Gastroesophageal sphincter (tissue), 4 donors: ENCODE measurements at regions not wholly inside any gene's neighbourhood (a gene's known extent, or its start where the extent isn't known, plus 50 kb on each side); places are given as distances from the start of the nearest gene placed in this dataset.

Experiments
- ATAC-seq: fragments of 150-250 bp; one replicate; pipeline ENCODE4 v1.9.1; 2016; ENCODE audit warnings: mild to moderate bottlenecking, moderate library complexity
- H3K27ac ChIP-seq, 4 donors: fragments of 200-600 bp; sonication (generic) in 3 of 4; 1 replicate in 3 of 4; 2 replicates in 1 of 4; pipeline ENCODE4 v1.5.1; 2016 to 2019
- H3K27me3 ChIP-seq: fragments of 200-600 bp; sonication (generic); one replicate; pipeline ENCODE4 v1.5.1; 2019
- H3K36me3 ChIP-seq, 2 donors: fragments of 200-600 bp; sonication (generic); one replicate each; pipeline ENCODE4 v1.5.1; 2019; ENCODE audit warnings: control low read depth in 1 of 2
- H3K4me1 ChIP-seq, 3 donors: fragments of 200-600 bp; sonication (generic); 1 replicate in 2 of 3; 2 replicates in 1 of 3; pipeline ENCODE4 v1.5.1; 2016 to 2019; ENCODE audit warnings: control low read depth in 2 of 3
- H3K4me3 ChIP-seq, 2 donors: fragments of 200-600 bp; sonication (generic); one replicate each; pipeline ENCODE4 v1.5.1; 2019; ENCODE audit warnings: mild to moderate bottlenecking in 1 of 2, moderate library complexity in 1 of 2
- H3K9me3 ChIP-seq, 3 donors: fragments of 200-600 bp; sonication (generic); one replicate each; pipeline ENCODE4 v1.5.1; 2017 to 2019; ENCODE audit warnings: control low read depth in 2 of 3
- EP300 ChIP-seq: sonication (generic); formaldehyde crosslinking; IDR thresholded peaks from one replicate; pipeline ENCODE4 v1.6.1; 2017; ENCODE audit warnings: antibody characterized with exemption, mild to moderate bottlenecking
- POLR2A ChIP-seq, 2 donors: fragments of 450-650 bp; IDR thresholded peaks; one replicate each; pipeline ENCODE4 v1.6.1; 2017; ENCODE audit warnings: antibody characterized with exemption in 2 of 2, mild to moderate bottlenecking in 2 of 2, moderate library complexity in 1 of 2
- POLR2AphosphoS5 ChIP-seq: sonication (generic); formaldehyde crosslinking; IDR thresholded peaks from one replicate; pipeline ENCODE4 v1.6.1; 2017; ENCODE audit warnings: antibody characterized with exemption
- WGBS, 2 donors: methylation state at CpG; one replicate each; pipeline ENCODE4 v1.1.5; 2018; ENCODE audit warnings: low coverage in 1 of 2; 5-methylcytosine and 5-hydroxymethylcytosine counted together
- TF ChIP-seq, protein P1 (sequence below), 4 experiments: fragments of 200-600 bp in 2 of 4; fragments of 450-650 bp in 2 of 4; sonication (generic) in 1 of 4; IDR thresholded peaks; one replicate each; pipeline ENCODE4 v1.5.1; 2017 to 2019; ENCODE audit warnings: antibody characterized with exemption in 4 of 4, mild to moderate bottlenecking in 2 of 4, moderate library complexity in 2 of 4

DNA sequence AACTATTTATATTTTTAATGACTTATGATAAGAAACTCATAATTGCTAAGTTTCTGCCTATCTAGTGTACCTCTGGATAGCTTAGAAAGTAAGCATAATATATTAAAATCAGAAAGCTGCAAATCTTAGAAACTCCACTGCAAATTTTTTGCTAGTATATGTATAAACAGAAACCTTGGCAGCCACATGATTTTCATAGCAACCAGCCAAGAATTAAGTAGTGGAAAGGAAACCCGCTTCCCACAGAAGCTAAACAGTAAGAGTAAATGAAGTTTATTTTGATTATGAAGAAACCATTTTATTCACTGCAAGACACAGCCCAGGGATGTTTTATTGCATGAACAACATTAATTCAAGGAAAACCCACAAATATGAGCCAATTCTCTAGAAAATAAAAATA lies 872.5 kb upstream of the ADGRL3 start:
- ATAC-seq: no peak
- no peak for TF ChIP-seq POLR2A (IDR thresholded peaks at IDR 0.05)
- TF ChIP-seq, protein P1, sequence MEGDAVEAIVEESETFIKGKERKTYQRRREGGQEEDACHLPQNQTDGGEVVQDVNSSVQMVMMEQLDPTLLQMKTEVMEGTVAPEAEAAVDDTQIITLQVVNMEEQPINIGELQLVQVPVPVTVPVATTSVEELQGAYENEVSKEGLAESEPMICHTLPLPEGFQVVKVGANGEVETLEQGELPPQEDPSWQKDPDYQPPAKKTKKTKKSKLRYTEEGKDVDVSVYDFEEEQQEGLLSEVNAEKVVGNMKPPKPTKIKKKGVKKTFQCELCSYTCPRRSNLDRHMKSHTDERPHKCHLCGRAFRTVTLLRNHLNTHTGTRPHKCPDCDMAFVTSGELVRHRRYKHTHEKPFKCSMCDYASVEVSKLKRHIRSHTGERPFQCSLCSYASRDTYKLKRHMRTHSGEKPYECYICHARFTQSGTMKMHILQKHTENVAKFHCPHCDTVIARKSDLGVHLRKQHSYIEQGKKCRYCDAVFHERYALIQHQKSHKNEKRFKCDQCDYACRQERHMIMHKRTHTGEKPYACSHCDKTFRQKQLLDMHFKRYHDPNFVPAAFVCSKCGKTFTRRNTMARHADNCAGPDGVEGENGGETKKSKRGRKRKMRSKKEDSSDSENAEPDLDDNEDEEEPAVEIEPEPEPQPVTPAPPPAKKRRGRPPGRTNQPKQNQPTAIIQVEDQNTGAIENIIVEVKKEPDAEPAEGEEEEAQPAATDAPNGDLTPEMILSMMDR (IDR thresholded peaks at IDR 0.05): no peak
- TF ChIP-seq POLR2AphosphoS5: no peak
- no peak for TF ChIP-seq EP300
- Histone ChIP-seq H3K9me3 (no peaks in the 10 kb centered on the region), H3K27ac (no peak overlapping the region), H3K4me3 (no peak overlapping the region), H3K4me1 (peaks cover 0 to 9% (median 0%) of the 10 kb centered on the region in 3 donors), H3K27me3 (no peaks in the 10 kb centered on the region), H3K36me3 (no peaks in the 10 kb centered on the region)
- WGBS, 2 donors: 8 to 11% methylated on average over 1 of the region's 1 CpG

DNA sequence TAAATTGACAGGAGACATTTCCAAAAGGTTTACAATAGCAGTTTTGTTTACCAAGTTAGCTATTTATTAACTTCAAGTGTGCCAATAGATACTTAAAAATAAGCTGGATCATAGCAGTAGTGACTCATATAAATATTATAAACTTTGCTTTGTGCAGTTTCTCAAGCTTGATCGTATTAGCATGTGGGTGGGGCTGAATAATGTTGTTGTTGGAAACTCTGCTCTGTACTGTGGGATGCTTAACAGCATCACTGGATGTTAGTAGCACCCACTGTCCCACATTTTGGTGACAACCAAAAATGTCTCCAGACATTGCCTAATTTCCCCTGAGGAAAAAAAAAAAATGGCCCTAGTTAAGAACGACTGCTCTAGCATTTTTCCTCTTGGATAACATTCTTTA lies 855.2 kb upstream of the ADGRL3 start:
- 36 to 50% methylated on average over 2 of the region's 2 CpGs for WGBS, 2 donors
- no peaks in the 10 kb centered on the region for H3K9me3 ChIP-seq
- H3K36me3 ChIP-seq: no peaks in the 10 kb centered on the region
- no peaks in the 10 kb centered on the region for H3K4me1 ChIP-seq
- no peaks in the 10 kb centered on the region for H3K27me3 ChIP-seq
- no peak overlapping the region for H3K4me3 ChIP-seq
- TF ChIP-seq POLR2AphosphoS5 (no peak), POLR2A (IDR thresholded peaks at IDR 0.05) (no peak), EP300 (no peak)
- TF ChIP-seq, protein P1 (IDR thresholded peaks at IDR 0.05): no peak
- H3K27ac ChIP-seq: no peak overlapping the region
- ATAC-seq: no peak

DNA sequence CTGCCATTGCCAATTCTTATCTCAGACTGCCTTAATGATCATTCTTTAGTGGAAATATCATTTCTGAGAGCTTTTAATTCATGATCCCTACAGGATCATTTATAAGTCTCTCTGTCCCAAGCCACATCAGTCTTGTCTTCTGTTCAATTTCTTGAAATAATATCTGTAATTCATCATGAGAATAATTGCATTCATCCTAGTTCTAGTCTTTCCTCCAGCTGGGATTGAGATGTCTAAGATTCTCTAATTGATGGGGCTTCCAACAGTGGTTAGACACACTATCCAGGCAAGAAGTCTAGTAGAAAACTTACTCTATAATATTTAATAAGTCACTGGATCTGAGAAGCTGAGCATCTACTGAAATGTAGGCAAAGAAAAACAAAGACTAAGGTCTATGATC lies 854.7 kb upstream of the ADGRL3 start:
- no peak for TF ChIP-seq EP300
- TF ChIP-seq, protein P1 (IDR thresholded peaks at IDR 0.05): no peak
- no peak for TF ChIP-seq POLR2AphosphoS5
- H3K27me3 ChIP-seq: no peaks in the 10 kb centered on the region
- ATAC-seq: no peak
- no peak overlapping the region for H3K4me3 ChIP-seq
- no peaks in the 10 kb centered on the region for H3K4me1 ChIP-seq
- H3K9me3 ChIP-seq: no peaks in the 10 kb centered on the region
- no peaks in the 10 kb centered on the region for H3K36me3 ChIP-seq
- H3K27ac ChIP-seq: no peak overlapping the region

DNA sequence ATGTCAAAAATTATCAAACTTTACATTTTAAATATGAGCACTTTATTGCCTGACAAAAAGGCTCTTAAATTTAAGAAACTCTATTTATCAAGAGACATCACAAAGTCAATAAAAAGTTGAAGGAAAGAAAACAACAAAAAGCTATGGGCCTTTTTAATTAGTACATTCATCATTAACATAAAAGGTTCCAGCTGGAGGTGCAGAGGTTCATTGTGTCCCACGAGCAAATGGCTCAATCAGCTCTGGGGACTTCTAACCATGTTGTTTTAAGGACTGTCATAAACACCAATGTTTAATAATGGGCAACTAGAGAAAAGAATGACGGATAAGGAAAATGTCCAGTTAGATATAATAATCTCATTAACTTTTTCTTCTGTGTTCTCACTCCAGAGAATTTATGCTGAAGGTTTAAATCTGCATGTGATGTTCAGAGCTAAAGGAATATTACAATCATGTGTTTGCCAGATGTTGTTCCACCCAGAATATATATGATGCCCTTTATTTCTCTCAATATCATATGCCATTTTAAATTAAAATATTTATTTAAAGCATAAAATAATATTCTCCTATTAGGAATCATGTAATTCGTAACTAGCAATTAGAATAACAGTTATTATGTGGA lies 840.3 kb upstream of the ADGRL3 start:
- H3K36me3 ChIP-seq: no peaks in the 10 kb centered on the region
- 55 to 59% methylated on average over 3 of the region's 3 CpGs for WGBS, 2 donors
- TF ChIP-seq, protein P1 (IDR thresholded peaks at IDR 0.05): no peak
- no peak for TF ChIP-seq EP300
- no peak for TF ChIP-seq POLR2AphosphoS5
- no peak for TF ChIP-seq POLR2A (IDR thresholded peaks at IDR 0.05)
- H3K4me3 ChIP-seq: no peak overlapping the region
- ATAC-seq: no peak
- no peaks in the 10 kb centered on the region for H3K9me3 ChIP-seq
- no peak overlapping the region for H3K27ac ChIP-seq
- H3K27me3 ChIP-seq: no peaks in the 10 kb centered on the region
- H3K4me1 ChIP-seq: no peaks in the 10 kb centered on the region

DNA sequence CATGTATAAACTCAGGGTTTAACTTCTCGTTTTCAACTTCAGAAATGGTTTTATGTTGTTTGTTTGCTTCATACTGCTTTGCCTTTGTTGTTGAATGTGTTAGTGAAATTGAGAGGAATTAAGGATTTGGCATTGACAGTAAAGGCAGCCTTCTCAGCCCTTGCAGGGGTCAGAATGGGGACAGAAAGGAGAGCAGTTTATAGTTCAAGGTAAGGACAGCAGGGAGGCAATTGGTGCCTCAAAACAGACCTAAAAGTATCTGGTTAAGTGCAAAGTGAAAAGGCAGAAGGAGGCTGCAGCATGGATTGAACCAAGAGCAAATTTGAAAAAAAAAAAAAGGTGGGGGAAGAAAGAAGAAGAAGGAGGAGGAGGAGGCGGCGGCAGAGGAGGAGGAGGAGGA lies 835.0 kb upstream of the ADGRL3 start:
- WGBS, 2 donors: 69 to 84% methylated on average over 3 of the region's 3 CpGs
- H3K36me3 ChIP-seq: no peaks in the 10 kb centered on the region
- no peak for ATAC-seq

More for the DNA sequence above, 835.0 kb upstream of the ADGRL3 start:
- TF ChIP-seq POLR2A (IDR thresholded peaks at IDR 0.05) (no peak), EP300 (no peak), POLR2AphosphoS5 (no peak)
- TF ChIP-seq, protein P1 (IDR thresholded peaks at IDR 0.05): no peak
- H3K4me3 ChIP-seq: no peak overlapping the region
- no peak overlapping the region for H3K27ac ChIP-seq
- no peaks in the 10 kb centered on the region for H3K4me1 ChIP-seq
- no peaks in the 10 kb centered on the region for H3K9me3 ChIP-seq
- H3K27me3 ChIP-seq: no peaks in the 10 kb centered on the region
